ENCODE measurements at regions not wholly inside any gene's neighbourhood (a gene's known extent, or its start where the extent isn't known, plus 50 kb on each side); places are given as distances from the start of the nearest gene placed in this dataset.

- TF ChIP-seq CTCF (IDR thresholded peaks at IDR 0.05; ENCODE audit: low read depth, low read length), result no peak
- TF ChIP-seq POLR2A (IDR thresholded peaks at IDR 0.05; ENCODE audit: extremely low read depth, insufficient read length), result no peak
- no peak for TF ChIP-seq MYC (IDR thresholded peaks at IDR 0.05; ENCODE audit: low read depth, low read length)
- no peak for TF ChIP-seq MAX (IDR thresholded peaks at IDR 0.05; ENCODE audit: low read depth, low read length)
Measured at GRCh38 chr7:88396948-88397322, 90.2 kb upstream of the STEAP4 start.
